ENCODE measurements at regions not wholly inside any gene's neighbourhood (a gene's known extent, or its start where the extent isn't known, plus 50 kb on each side); places are given as distances from the start of the nearest gene placed in this dataset.

- DNase-seq (ENCODE audit: low spot score, unreplicated experiment) = no peak
- Mint-ChIP-seq H3K27ac (no peak overlapping the region), H3K4me3 (ENCODE audit: low read depth) (no peak overlapping the region), H3K4me1 (ENCODE audit: low read depth) (peaks cover 14% of the 10 kb centered on the region), H3K9me3 (ENCODE audit: low read depth) (no peaks in the 10 kb centered on the region), H3K27me3 (no peaks in the 10 kb centered on the region), H3K36me3 (ENCODE audit: insufficient read depth) (no peaks in the 10 kb centered on the region)
- TF ChIP-seq CTCF (IDR thresholded peaks at IDR 0.05; ENCODE audit: unreplicated experiment) = no peak
Measured at GRCh38 chr3:168881804-168882203, 781.7 kb downstream of the MECOM start.

GRCh38 chr3:168878655-168879054, 782.9 kb upstream of the GOLIM4 start:
- TF ChIP-seq CTCF (IDR thresholded peaks at IDR 0.05; ENCODE audit: unreplicated experiment) = no peak
- no peak for DNase-seq (ENCODE audit: low spot score, unreplicated experiment)
- no peaks in the 10 kb centered on the region for H3K9me3 Mint-ChIP-seq (ENCODE audit: low read depth)
- peaks cover 21% of the 10 kb centered on the region for H3K4me1 Mint-ChIP-seq (ENCODE audit: low read depth)
- H3K4me3 Mint-ChIP-seq (ENCODE audit: low read depth) = no peak overlapping the region
- H3K27me3 Mint-ChIP-seq = no peaks in the 10 kb centered on the region
- H3K36me3 Mint-ChIP-seq (ENCODE audit: insufficient read depth) = no peaks in the 10 kb centered on the region
- H3K27ac Mint-ChIP-seq = no peak overlapping the region

GRCh38 chr3:168877899-168878298, 782.2 kb upstream of the GOLIM4 start:
- no peaks in the 10 kb centered on the region for H3K36me3 Mint-ChIP-seq (ENCODE audit: insufficient read depth)
- no peak for TF ChIP-seq CTCF (IDR thresholded peaks at IDR 0.05; ENCODE audit: unreplicated experiment)
- H3K27ac Mint-ChIP-seq = peak overlapping the region; percentile 16
- H3K27me3 Mint-ChIP-seq = no peaks in the 10 kb centered on the region
- no peaks in the 10 kb centered on the region for H3K9me3 Mint-ChIP-seq (ENCODE audit: low read depth)
- no peak for DNase-seq (ENCODE audit: low spot score, unreplicated experiment)
- H3K4me3 Mint-ChIP-seq (ENCODE audit: low read depth) = no peak overlapping the region
- H3K4me1 Mint-ChIP-seq (ENCODE audit: low read depth) = peaks cover 22% of the 10 kb centered on the region

- no peaks in the 10 kb centered on the region for H3K9me3 Mint-ChIP-seq (ENCODE audit: low read depth)
- H3K27ac Mint-ChIP-seq = no peak overlapping the region
- H3K27me3 Mint-ChIP-seq = no peaks in the 10 kb centered on the region
- no peaks in the 10 kb centered on the region for H3K36me3 Mint-ChIP-seq (ENCODE audit: insufficient read depth)
- peaks cover 26% of the 10 kb centered on the region for H3K4me1 Mint-ChIP-seq (ENCODE audit: low read depth)
- H3K4me3 Mint-ChIP-seq (ENCODE audit: low read depth) = no peak overlapping the region
- no peak for DNase-seq (ENCODE audit: low spot score, unreplicated experiment)
- TF ChIP-seq CTCF (IDR thresholded peaks at IDR 0.05; ENCODE audit: unreplicated experiment) = no peak
Measured at GRCh38 chr3:168876346-168877035, 780.8 kb upstream of the GOLIM4 start.

GRCh38 chr3:168872826-168873225, 777.1 kb upstream of the GOLIM4 start:
- DNase-seq (ENCODE audit: low spot score, unreplicated experiment) = no peak
- Mint-ChIP-seq H3K27me3 (no peaks in the 10 kb centered on the region), H3K4me1 (ENCODE audit: low read depth) (peaks cover 35% of the 10 kb centered on the region), H3K27ac (no peak overlapping the region), H3K36me3 (ENCODE audit: insufficient read depth) (no peaks in the 10 kb centered on the region), H3K4me3 (ENCODE audit: low read depth) (no peak overlapping the region), H3K9me3 (ENCODE audit: low read depth) (no peaks in the 10 kb centered on the region)
- TF ChIP-seq CTCF (IDR thresholded peaks at IDR 0.05; ENCODE audit: unreplicated experiment) = no peak

All from progenitor cell of endocrine pancreas (in vitro differentiated cells).